Hematopoietic multipotent progenitor cell (in vitro differentiated cells): ENCODE measurements at regions not wholly inside any gene's neighbourhood (a gene's known extent, or its start where the extent isn't known, plus 50 kb on each side); places are given as distances from the start of the nearest gene placed in this dataset.

Experiments used
- DNase-seq, 3 donors: peaks; one replicate each; pipeline ENCODE4 v3.0.0-alpha.2; 2011 to 2015; ENCODE audit warnings: low read depth in 2 of 3, low spot score in 2 of 3

GRCh38 chr18:11553098-11553940, 56.1 kb upstream of the SLC35G4 start:
- peak in 2 of 3 donors; percentile 39 to 67 for DNase-seq

DNA sequence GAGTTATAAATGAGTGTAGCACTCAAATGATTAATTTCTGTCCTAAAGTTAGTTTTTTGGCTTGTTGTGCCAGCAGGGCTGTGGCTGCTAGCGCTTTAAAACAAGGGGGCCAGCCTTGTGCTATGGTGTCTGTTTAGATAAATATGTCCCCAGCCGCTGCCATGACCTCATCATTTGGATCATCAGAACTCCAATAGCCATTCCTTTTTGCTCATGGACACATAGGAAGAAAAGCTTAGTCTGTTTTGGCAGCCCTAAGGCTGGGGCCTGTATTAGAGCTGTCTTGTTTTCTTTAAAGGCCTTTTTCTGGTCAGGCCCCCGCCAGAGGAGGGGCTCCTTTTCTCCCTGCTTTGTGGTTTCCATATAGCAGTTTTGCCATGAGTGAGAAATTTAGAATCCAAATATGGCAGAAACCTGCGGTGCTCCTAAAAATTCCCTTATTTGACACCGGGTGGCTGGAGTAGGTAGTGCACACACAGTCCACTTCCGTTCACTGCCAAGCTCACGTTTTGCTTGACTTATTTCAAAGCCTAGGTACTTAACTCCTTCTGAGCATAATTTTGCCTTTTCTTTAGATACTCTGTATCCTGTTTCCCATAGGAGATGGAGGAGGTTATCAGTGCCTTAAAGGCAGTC, 60.4 kb upstream of the SLC35G4 start:
- DNase-seq: no peak

DNA sequence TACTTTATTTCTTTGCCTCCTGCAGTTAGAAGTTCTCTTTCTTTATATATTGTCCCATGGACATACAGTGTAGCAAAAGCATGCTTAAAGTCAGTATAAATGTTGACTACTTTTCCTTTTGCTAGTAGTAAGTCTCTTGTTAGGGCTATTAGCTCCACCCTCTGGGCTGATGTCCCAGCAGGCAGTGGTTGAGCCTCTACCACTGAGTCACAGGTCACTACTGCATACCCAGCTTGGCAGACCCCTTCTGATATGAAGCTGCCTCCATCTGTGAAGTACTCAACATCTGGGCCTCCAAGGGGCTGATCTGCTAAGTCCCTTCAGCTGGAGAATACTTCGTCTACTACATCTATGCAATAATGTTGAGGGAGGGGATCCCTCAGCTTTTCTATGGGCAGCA, 61.0 kb upstream of the SLC35G4 start:
- DNase-seq: no peak

DNA sequence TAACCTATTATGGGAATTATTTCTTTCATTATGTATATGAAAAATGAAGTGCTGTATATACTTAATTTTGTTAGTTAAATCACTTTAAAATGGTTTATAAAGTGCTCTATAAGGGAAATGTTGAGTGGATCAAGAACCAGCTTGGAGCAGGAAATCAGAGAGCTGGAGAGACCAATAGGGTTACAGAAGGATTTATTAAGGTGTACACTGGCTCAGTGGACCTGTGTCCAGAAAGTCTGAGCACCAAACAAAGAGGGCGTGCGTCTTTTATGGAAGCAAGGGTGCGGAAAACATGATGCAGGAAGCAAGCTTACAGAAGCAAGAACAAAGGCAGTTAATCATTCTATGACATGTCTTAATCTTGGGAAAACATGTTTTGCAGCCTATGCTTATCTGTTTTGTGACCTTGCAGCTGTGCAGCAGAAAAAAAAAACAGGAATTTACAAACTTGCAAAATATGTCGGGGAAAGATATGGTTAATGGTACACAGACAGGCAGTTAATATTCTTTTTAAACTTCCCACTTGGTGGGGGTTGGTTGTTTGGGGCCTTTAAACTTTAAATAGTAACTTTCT, 65.2 kb upstream of the SLC35G4 start:
- DNase-seq: no peak

- DNase-seq: no peak
These were observed 68.2 kb upstream of the SLC35G4 start for GRCh38 chr18:11541179-11541578.

- DNase-seq: no peak
These were observed 75.4 kb upstream of the SLC35G4 start for GRCh38 chr18:11533942-11534496.

GRCh38 chr18:11533513-11533890, 75.9 kb upstream of the SLC35G4 start:
- DNase-seq: no peak

DNA sequence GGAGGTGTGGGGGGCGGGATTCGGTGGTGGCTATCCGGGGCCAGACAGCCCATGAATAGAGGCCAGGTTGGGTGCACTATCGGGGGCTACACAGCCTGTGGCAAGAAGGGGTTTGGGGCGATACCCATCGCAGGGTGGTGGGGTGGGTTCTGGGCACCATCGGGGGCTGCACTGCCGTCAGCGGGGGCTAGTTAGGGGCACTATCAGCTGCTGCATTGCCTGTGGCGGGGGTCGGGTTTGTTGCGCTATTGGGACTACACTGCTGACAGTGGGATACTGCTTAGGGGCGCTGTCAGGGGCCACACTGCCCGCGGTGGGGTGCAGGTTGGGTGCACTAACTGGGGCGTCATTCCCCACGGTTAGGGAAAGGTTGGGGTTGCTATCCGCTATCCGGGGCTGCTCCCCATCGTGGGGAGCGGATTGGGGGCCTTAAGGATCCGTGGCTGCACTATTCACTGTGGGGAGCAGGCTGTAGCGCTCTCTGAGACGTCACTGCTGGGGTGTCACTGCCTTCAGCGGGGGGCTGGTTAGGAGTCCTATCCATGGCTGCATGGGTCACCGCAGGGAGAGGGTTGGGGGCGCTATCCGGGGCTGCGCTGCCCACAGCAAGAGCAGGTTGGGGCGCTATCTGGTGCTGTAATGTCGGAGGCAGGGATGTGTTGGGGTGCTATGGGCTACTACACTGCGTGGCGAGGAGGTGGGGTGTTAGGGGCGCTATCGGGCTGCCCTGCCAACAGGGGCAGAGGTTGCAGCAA, 76.5 kb upstream of the SLC35G4 start:
- DNase-seq: no peak

DNA sequence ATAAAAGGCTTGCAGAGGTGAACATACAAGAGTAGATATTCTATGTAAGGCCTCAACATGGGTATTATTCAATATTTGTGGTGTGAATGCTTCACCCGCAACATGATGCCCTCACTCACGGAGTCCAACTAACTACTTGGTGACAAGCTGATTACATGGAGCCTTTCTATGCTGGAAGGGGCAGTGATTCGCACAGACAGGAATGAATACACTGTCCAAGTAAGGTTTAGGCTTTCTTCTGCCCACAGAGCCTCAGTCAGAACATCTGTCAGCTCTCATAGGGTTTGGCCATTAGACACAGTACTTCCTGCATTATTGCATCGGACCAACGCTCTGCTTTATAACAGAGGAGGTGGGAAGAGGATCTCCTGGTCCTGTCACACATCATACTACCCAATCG, 80.3 kb upstream of the SLC35G4 start:
- DNase-seq: no peak

- no peak for DNase-seq
These were observed 82.7 kb upstream of the SLC35G4 start for GRCh38 chr18:11526675-11527074.

DNA sequence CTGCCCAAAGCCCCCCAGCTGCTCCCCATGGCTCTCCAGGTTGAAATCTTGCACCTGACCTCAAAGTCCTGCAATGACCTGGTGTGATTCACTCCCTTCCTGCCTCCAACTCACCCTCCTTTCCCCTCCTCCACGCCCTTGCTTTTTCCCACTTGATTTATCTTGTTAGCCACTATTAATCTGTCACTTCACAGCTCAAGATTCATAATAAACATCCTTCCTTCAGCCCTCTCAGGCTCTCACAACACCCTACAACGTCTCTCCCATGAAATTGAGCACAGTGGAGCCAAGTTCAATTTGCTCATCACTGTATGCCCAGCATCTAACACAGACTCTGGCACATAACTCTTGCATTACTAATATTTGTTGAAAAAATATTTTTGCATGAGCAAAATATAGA, 85.6 kb upstream of the SLC35G4 start:
- no peak for DNase-seq

GRCh38 chr18:11522992-11523391, 86.4 kb upstream of the SLC35G4 start:
- DNase-seq: no peak

DNA sequence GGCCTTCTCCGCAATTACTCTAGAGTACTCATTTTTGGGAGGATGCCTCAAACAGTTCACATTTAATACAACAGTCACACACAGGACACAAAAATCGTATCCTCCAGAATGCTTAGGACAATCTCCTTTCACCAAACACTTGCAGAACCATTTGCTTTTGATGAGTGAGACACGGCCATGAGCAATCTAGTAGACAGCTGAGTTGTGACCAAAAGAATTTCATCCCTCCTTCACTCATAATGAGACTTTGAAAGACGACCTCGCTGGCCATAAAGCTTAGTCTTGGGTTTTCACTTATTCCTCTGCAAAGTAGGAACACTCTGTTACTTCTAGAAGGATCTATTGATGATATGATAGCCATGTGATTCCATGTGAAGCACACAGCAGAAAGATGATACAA, 87.5 kb upstream of the SLC35G4 start:
- no peak for DNase-seq

DNA sequence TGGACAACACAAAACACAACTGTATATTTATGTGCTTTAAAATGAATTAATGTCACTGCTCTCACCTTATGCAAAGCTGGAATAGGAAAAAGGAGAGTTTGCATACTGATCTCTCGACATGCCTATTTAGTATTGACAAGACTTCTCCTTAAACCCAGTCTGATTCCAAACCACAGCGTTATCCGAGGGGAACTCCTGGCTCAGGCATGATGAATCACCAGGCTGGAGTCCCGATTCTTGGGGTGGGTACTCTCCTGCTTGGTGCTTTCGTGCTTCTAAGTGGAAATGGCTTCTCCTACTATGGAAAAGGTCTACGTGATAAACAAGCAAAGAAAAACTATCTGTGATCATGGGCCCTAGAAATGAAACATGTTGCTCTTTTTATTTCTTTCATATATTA, 88.9 kb upstream of the SLC35G4 start:
- DNase-seq: no peak

GRCh38 chr18:11518788-11519685, 90.4 kb upstream of the SLC35G4 start:
- peak in 2 of 3 donors; percentile 56 to 82 for DNase-seq

GRCh38 chr18:11517704-11518103, 91.7 kb upstream of the SLC35G4 start:
- no peak for DNase-seq

- no peak for DNase-seq
These were observed 92.5 kb upstream of the SLC35G4 start for GRCh38 chr18:11516751-11517503.

DNA sequence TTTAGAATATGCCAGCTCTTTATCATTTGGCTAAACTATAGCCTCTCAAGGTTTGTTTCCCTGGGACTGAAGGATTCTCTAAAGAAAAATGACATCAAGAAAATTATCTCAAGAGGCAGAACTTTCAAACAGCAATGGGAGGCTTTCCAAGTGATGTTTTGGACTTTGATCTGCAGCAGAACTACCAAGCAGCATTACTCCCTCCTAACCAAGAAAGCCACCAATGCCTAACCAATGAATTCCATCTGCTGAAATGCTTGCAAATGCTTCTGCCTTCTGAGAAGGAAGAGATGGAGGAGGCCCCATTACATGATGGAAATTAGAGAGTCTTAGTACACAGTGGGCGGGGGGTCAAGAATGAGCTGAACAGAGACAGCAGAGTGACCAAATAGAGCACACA, 95.1 kb upstream of the SLC35G4 start:
- DNase-seq: no peak
